ENCODE measurements at regions not wholly inside any gene's neighbourhood (a gene's known extent, or its start where the extent isn't known, plus 50 kb on each side); places are given as distances from the start of the nearest gene placed in this dataset.

DNA sequence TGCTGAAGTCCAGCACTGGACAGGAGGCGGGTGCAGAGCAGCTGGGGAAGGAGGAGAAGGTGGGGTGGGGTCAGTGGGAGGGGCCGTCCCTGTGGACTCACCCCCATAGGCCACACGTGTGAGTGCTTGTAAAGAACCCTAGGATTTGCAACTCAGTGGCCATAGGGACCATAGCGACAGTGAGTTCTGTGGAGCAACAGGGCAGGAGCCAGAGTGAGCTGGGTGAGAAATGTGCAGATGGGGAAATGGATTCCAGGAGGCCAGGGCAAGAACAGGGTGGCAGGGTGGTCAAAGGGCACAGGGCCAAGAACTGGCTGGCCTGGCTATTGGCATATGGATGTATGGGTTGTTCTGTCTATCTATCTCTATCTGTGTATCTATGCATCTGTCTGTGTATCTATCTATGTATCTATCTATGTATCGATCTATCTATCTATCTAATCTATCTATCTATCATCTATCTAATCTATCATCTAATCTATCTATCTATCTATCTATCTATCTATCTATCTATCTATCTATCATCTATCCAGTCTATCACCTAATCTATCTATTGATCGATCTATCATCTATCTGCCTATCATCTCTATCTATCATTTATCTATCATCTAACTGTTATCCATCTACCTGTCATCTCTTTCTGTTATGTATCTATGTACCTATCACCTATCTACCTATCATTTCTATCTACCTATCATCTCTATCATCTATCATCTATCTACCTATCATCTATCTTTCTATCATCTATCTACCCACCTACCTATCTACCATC, 889.0 kb downstream of the TBC1D22A start:
- no peak for DNase-seq

- no peak for DNase-seq
Measured at GRCh38 chr22:47647720-47648119, 885.3 kb downstream of the TBC1D22A start.

- DNase-seq, result no peak
Measured at GRCh38 chr22:47647181-47647580, 884.7 kb downstream of the TBC1D22A start.

DNA sequence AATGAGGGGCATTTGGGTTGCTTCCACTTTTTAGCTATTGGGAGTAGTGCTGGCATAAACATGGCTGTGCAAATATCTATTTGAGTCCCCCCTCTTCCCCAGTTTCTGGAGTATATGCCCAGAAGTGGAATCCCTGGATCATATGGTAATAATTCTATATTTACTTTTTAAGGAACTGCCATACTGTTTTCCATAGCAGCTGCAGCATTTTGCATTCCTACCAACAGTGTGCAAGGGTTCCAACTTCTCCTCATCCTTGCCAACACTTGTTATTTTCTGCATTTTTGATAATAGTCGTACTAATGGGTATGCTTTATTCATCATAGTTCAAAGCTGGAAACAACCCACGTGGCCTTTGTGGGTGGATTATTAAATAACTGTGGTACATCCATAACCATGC, 883.5 kb downstream of the TBC1D22A start:
- DNase-seq, result no peak

- no peak for DNase-seq
Measured at GRCh38 chr22:47645450-47645914, 883.0 kb downstream of the TBC1D22A start.

DNA sequence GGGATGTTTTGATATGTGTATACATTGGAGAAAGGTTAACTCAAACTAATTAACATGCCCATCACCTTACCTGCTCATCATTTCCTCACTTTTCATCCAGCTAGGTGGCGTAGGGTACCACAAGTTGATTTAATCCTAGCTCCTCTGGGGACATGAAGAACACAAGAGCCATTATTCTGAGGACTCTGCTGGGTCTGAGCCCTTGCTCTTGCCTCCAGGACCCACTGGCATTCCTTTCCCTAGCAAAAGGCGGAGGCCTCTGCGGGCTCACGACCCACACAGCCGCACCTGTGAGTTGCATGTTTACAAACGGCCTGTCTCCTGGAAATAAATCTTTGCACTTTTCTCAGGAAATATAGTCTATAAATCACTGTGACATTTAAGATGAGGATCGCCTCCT, 871.9 kb downstream of the TBC1D22A start:
- DNase-seq, result no peak

DNA sequence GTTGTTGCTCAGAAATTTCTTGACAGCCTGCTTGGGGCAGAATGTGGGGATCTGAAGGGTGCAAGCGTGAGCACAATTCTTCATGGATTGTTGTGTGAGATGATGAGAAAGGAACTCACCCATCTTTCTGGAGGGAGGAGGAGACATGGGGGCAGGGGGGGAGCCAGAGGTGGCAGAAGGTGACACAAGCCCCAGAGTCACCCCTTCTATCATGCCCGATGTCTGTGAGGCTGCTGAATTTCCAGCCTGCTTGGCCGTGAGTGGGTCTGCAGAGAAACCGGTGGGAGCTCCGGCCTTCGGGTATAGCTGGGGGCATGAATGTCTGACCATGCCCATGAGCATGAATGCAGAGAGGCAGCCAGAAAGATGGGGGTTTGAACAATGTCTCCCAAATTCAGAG, 870.7 kb downstream of the TBC1D22A start:
- no peak for DNase-seq

DNA sequence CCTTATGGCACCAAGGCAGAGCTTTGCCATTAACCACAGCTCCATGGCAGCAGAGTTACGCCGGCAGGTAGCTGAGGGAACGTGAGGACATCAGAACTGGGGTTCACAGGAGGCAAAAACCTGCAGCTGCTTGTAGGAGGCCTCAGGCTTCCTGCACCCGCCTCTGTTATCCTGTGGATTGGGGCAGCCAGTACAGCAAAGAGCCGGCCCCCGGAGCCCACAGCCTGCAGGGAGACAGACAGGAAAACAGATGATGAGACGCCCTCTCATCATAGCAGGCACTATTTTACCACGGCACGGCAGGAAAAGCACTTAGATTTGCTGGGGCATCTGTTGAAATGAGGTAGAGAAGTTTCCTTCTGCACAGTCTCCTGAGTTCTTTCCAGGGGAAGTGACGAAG, 870.3 kb downstream of the TBC1D22A start:
- DNase-seq, result no peak

- no peak for DNase-seq
Measured at GRCh38 chr22:47631571-47632102, 869.2 kb downstream of the TBC1D22A start.

- DNase-seq, result no peak
Measured at GRCh38 chr22:47630741-47631534, 868.5 kb downstream of the TBC1D22A start.

GRCh38 chr22:47629791-47630655, 867.6 kb downstream of the TBC1D22A start:
- no peak for DNase-seq

GRCh38 chr22:47629273-47629711, 866.8 kb downstream of the TBC1D22A start:
- no peak for DNase-seq

DNA sequence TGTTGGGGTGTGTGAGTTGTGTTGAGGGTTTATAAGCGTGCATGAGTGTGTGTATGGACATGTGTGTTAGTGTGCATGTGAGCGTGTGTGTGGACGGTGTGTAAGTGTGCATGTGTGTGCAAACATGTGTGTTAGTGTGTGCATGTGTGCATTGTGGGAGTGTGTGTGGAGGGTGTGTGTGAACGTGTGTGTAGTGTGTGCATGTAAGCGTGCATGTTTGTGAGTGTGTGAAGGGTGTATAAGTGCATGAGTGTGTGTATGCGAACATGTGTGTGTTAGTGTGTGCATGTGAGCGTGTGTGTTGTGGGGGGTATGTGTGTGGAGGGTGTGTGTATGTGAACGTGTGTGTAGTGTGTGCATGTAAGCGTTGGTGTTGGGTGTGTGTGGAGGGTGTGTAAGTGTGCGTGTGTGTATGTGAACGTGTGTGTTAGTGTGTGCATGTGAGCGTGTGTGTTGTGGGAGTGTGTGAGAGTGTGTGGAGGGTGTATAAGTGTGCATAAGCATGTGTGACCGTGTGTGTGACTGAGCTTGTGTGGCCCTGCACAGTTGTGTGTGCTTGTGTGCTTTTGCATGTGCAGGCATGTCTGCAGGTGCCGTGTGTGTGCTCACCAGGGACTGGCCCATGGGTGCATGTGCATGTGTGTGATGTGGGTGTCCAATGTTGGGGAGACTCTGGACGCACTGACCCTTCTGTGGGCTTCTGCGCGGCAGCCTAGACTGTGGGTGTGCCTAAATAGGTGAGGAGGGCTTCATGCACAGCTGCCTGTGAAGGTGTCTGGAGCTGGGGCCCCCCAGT, 866.2 kb downstream of the TBC1D22A start:
- DNase-seq, result no peak

DNA sequence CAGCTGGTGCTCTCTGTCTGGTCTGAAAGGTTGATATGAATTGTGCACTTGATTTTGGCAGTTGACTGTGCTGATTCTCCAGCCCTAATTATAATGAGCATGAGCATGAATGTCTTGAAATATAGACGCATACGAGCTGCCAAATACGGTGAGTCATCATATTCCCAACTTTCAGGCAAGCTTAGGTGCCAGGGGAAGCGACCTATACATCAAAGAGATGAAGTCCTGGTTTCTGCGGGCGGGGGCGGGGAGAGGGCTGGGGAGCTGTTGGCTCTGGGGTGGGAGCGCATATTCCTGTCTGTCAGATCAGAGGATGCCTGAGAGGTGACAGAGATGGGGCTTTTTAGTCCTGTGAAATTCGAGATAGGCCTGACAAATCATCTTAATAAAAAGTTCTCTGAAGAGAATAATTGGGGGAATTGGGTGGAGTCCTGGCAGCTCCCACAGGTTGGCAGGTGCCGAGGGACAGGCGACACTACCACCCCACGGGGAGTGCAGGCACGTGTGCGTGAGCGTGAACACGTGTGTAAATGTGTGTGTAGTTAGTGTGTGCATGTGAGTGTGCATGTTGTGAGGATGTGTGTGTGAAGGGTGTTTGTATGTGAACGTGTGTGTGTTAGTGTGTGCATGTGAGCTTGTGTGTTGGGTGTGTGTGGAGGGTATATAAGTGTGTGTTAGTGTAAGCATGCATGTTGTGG, 865.3 kb downstream of the TBC1D22A start:
- DNase-seq, result no peak

DNA sequence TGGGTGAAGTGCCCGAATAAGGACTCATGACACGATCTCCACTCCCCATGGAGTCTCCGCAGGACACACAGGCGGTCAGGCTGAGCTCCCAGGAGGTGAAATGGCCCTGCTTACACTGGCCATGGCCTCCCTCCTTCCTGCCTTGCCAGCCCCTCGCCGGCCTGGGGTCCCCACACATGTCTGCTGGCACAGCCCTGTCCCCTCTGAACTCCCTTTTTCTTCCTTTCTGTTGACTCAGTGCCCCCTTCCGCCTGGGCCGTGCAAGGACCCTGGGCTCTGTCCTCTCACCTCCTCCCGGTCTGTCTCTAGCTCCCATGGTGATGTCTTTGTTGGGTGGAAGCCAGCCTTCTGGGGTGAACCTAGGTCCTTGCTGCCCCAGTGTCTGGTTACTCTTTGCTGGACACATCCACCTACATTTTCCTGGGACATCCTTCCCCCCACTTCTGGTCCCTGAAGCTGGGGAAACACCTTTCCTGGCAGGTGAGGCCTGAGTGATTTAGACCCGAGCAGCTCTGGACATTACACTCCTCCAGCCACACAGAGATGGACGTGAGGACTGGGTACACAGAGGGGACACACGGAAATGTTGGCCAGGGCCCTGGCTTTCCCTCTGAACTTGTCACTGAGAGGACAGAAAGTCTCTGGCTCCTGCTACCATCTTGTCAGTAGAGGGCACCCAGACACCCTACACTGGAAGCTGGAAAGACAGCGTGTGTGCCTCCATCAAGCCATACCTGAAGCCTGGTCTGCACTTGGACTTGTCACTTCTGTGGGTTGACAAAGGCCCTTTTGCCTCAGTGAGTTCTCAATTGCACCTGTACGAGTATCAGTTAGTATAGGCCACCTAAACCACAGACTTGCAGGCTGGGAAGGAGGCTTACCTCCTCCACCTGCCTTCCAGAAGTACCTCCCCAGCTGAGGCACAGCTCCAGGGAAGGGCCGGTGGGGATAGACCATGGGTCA, 864.3 kb downstream of the TBC1D22A start:
- no peak for DNase-seq

- no peak for DNase-seq
Measured at GRCh38 chr22:47625531-47626427, 863.3 kb downstream of the TBC1D22A start.

DNA sequence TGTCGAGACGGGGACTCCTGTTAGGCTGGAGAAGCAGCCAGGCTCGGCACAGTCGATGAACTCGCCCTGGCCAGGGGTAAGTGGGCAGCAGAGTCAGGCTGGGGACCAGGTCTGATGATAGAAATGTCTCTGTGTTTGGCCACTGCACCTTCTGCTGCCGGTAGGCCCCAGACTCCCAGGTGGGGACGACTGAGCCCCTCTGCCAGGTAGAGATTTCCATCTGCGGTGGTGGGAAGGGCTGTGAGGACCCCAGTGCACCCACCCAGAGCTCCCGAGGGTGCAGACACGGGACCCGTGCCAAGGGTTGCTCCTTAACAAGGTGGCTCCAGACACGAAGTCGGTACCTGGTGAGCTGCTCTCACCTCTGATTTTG, 862.5 kb downstream of the TBC1D22A start:
- no peak for DNase-seq

GRCh38 chr22:47624252-47625012, 862.0 kb downstream of the TBC1D22A start:
- no peak for DNase-seq

Data from inflammatory macrophage treated with lipopolysaccharide for 1 hour (primary cell).